HepG2 (cell line): ENCODE measurements at regions not wholly inside any gene's neighbourhood (a gene's known extent, or its start where the extent isn't known, plus 50 kb on each side); places are given as distances from the start of the nearest gene placed in this dataset.

Source experiments
- ESRRA ChIP-seq: sonication (generic); formaldehyde crosslinking; IDR thresholded peaks from 2 replicates; pipeline ENCODE4 v1.5.1; 2020; ENCODE audit warnings: mild to moderate bottlenecking, low read depth, missing genetic modification reagents
- HBP1 ChIP-seq: IDR thresholded peaks from 2 replicates; pipeline ENCODE4 v1.6.1; 2016; ENCODE audit warnings: low read depth, control low read depth
- IKZF4 ChIP-seq: sonication (generic); formaldehyde crosslinking; IDR thresholded peaks from 2 replicates; pipeline ENCODE4 v1.5.1; 2020; ENCODE audit warnings: borderline replicate concordance, mild to moderate bottlenecking, low read depth, missing genetic modification reagents; ENCODE audit errors: not compliant biosample characterization
- MZF1 ChIP-seq: sonication (generic); formaldehyde crosslinking; IDR thresholded peaks from 2 replicates; pipeline ENCODE4 v1.8.1; 2023; ENCODE audit warnings: mild to moderate bottlenecking, missing genetic modification reagents, borderline replicate concordance
- NBN ChIP-seq: fragments of 450-650 bp; conservative IDR thresholded peaks from 2 replicates; pipeline ENCODE4 v1.6.1; 2017
- SIX4 ChIP-seq: sonication (generic); formaldehyde crosslinking; IDR thresholded peaks from 2 replicates; pipeline ENCODE4 v1.4.0; 2020; ENCODE audit warnings: missing genetic modification reagents
- SYNCRIP ChIP-seq: fragments of 200-400 bp; formaldehyde crosslinking; IDR thresholded peaks from 2 replicates; pipeline ENCODE4 v1.6.1; 2018; ENCODE audit warnings: mild to moderate bottlenecking, low read depth, low read length; ENCODE audit not compliant: insufficient read depth
- TP53 ChIP-seq: sonication (generic); formaldehyde crosslinking; conservative IDR thresholded peaks from 2 replicates; pipeline ENCODE4 v1.4.0; 2020; ENCODE audit warnings: missing genetic modification reagents
- ZFAT ChIP-seq: sonication (generic); formaldehyde crosslinking; conservative IDR thresholded peaks from 2 replicates; pipeline ENCODE4 v1.8.1; 2023; ENCODE audit warnings: missing genetic modification reagents, inconsistent platforms
- ZNF34 ChIP-seq: sonication (generic); formaldehyde crosslinking; IDR thresholded peaks from 2 replicates; pipeline ENCODE4 v1.4.0; 2020; ENCODE audit warnings: mild to moderate bottlenecking, missing genetic modification reagents, borderline replicate concordance
- ZNF431 ChIP-seq: sonication (generic); formaldehyde crosslinking; IDR thresholded peaks from 2 replicates; pipeline ENCODE4 v1.9.0; 2022; ENCODE audit warnings: missing genetic modification reagents, low read depth, mild to moderate bottlenecking, borderline replicate concordance
- ZNF563 ChIP-seq: sonication (generic); formaldehyde crosslinking; IDR thresholded peaks from 2 replicates; pipeline ENCODE4 v1.8.0; 2022; ENCODE audit warnings: mild to moderate bottlenecking, moderate library complexity, missing genetic modification reagents
- TF ChIP-seq, protein P1 (sequence below): sonication (generic); formaldehyde crosslinking; conservative IDR thresholded peaks from 2 replicates; pipeline ENCODE4 v1.8.0; 2022; ENCODE audit warnings: missing genetic modification reagents
- TF ChIP-seq, protein P2 (sequence below): sonication (generic); formaldehyde crosslinking; IDR thresholded peaks from 2 replicates; pipeline ENCODE4 v1.5.1; 2020; ENCODE audit warnings: missing genetic modification reagents, mild to moderate bottlenecking, borderline replicate concordance
- TF ChIP-seq, protein P3 (sequence below): sonication (generic); formaldehyde crosslinking; IDR thresholded peaks from 2 replicates; pipeline ENCODE4 v1.4.0; 2020; ENCODE audit warnings: missing genetic modification reagents
- TF ChIP-seq, protein P4 (sequence below): sonication (generic); formaldehyde crosslinking; IDR thresholded peaks from 2 replicates; pipeline ENCODE4 v1.4.0; 2020; ENCODE audit warnings: missing genetic modification reagents, borderline replicate concordance

DNA sequence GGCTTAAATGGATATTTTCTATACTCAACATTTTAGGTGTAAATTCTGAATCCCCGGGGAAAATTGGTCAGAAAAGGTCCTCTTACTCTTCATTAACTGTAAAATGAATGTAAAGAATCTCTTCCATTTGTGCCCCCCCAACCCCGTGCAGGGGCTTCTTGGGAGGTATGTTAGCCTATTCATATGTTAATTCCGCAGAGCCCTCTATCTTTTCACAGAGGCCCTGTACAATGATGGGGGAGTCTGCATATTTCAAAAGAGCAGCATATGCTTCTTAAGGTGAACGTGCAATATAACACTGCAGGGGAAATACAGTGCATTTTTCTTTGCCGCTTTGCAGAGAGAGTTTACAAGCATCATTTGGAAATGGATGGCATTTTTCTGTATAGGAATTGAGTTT, 88.5 kb upstream of the CXorf66 start (continued):
- TF ChIP-seq, protein P1, sequence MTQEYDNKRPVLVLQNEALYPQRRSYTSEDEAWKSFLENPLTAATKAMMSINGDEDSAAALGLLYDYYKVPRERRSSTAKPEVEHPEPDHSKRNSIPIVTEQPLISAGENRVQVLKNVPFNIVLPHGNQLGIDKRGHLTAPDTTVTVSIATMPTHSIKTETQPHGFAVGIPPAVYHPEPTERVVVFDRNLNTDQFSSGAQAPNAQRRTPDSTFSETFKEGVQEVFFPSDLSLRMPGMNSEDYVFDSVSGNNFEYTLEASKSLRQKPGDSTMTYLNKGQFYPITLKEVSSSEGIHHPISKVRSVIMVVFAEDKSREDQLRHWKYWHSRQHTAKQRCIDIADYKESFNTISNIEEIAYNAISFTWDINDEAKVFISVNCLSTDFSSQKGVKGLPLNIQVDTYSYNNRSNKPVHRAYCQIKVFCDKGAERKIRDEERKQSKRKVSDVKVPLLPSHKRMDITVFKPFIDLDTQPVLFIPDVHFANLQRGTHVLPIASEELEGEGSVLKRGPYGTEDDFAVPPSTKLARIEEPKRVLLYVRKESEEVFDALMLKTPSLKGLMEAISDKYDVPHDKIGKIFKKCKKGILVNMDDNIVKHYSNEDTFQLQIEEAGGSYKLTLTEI (CRISPR knock-in tag) = no peak
- TF ChIP-seq SYNCRIP (no peak), ZFAT (CRISPR knock-in tag) (no peak), MZF1 (no peak), IKZF4 (CRISPR knock-in tag) (no peak), ZNF563 (no peak), NBN (no peak), ESRRA (CRISPR knock-in tag) (no peak), TP53 (CRISPR knock-in tag) (no peak), ZNF34 (CRISPR knock-in tag) (no peak), SIX4 (CRISPR knock-in tag) (no peak), HBP1 (CRISPR knock-in tag) (no peak), ZNF431 (no peak)
- TF ChIP-seq, protein P2, sequence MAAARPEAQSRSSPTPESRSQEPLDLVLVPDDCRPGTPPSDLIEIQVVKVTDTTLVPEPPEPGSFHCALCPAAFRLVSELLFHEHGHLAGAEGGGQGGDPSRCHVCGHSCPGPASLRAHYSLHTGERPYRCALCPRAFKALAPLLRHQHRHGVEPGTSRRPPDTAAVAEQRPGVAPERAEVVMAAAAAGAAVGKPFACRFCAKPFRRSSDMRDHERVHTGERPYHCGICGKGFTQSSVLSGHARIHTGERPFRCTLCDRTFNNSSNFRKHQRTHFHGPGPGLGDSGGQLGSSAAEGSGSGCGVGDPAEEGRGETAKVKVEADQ (CRISPR knock-in tag) = no peak
- TF ChIP-seq, protein P3, sequence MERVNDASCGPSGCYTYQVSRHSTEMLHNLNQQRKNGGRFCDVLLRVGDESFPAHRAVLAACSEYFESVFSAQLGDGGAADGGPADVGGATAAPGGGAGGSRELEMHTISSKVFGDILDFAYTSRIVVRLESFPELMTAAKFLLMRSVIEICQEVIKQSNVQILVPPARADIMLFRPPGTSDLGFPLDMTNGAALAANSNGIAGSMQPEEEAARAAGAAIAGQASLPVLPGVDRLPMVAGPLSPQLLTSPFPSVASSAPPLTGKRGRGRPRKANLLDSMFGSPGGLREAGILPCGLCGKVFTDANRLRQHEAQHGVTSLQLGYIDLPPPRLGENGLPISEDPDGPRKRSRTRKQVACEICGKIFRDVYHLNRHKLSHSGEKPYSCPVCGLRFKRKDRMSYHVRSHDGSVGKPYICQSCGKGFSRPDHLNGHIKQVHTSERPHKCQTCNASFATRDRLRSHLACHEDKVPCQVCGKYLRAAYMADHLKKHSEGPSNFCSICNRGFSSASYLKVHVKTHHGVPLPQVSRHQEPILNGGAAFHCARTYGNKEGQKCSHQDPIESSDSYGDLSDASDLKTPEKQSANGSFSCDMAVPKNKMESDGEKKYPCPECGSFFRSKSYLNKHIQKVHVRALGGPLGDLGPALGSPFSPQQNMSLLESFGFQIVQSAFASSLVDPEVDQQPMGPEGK (CRISPR knock-in tag) = no peak
- TF ChIP-seq, protein P4, sequence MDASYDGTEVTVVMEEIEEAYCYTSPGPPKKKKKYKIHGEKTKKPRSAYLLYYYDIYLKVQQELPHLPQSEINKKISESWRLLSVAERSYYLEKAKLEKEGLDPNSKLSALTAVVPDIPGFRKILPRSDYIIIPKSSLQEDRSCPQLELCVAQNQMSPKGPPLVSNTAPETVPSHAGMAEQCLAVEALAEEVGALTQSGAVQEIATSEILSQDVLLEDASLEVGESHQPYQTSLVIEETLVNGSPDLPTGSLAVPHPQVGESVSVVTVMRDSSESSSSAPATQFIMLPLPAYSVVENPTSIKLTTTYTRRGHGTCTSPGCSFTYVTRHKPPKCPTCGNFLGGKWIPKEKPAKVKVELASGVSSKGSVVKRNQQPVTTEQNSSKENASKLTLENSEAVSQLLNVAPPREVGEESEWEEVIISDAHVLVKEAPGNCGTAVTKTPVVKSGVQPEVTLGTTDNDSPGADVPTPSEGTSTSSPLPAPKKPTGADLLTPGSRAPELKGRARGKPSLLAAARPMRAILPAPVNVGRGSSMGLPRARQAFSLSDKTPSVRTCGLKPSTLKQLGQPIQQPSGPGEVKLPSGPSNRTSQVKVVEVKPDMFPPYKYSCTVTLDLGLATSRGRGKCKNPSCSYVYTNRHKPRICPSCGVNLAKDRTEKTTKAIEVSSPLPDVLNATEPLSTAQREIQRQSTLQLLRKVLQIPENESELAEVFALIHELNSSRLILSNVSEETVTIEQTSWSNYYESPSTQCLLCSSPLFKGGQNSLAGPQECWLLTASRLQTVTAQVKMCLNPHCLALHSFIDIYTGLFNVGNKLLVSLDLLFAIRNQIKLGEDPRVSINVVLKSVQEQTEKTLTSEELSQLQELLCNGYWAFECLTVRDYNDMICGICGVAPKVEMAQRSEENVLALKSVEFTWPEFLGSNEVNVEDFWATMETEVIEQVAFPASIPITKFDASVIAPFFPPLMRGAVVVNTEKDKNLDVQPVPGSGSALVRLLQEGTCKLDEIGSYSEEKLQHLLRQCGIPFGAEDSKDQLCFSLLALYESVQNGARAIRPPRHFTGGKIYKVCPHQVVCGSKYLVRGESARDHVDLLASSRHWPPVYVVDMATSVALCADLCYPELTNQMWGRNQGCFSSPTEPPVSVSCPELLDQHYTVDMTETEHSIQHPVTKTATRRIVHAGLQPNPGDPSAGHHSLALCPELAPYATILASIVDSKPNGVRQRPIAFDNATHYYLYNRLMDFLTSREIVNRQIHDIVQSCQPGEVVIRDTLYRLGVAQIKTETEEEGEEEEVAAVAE = no peak
